AG09309 (cell line): ENCODE measurements at regions not wholly inside any gene's neighbourhood (a gene's known extent, or its start where the extent isn't known, plus 50 kb on each side); places are given as distances from the start of the nearest gene placed in this dataset.

Experiments
- DNase-seq: peaks from one replicate; pipeline ENCODE4 v3.0.0-alpha.2; 2010; ENCODE audit warnings: low read depth
- H3K4me3 ChIP-seq: 2 replicates; pipeline ENCODE4 v1.5.1; 2011; ENCODE audit warnings: mild to moderate bottlenecking, low read depth, low read length, moderate library complexity; ENCODE audit not compliant: control insufficient read depth
- CTCF ChIP-seq: IDR thresholded peaks from 2 replicates; pipeline ENCODE4 v1.5.1; 2011; ENCODE audit warnings: mild to moderate bottlenecking, low read depth, low read length, inconsistent platforms; ENCODE audit not compliant: insufficient read depth, control insufficient read depth; ENCODE audit errors: missing control alignments

GRCh38 chr21:14879458-14879857 lies 185.3 kb downstream of the NRIP1 start:
- TF ChIP-seq CTCF, result no peak
- DNase-seq, result no peak
- H3K4me3 ChIP-seq, result no peak overlapping the region

GRCh38 chr21:14878971-14879370 lies 185.8 kb downstream of the NRIP1 start:
- no peak for TF ChIP-seq CTCF
- H3K4me3 ChIP-seq, result no peak overlapping the region
- no peak for DNase-seq

- TF ChIP-seq CTCF, result no peak
- no peak overlapping the region for H3K4me3 ChIP-seq
- no peak for DNase-seq
These were observed 187.1 kb downstream of the NRIP1 start for GRCh38 chr21:14877581-14878228.

GRCh38 chr21:14876524-14876840 lies 188.3 kb downstream of the NRIP1 start:
- DNase-seq, result no peak
- TF ChIP-seq CTCF, result no peak
- no peak overlapping the region for H3K4me3 ChIP-seq

GRCh38 chr21:14875704-14876523 lies 188.9 kb downstream of the NRIP1 start:
- H3K4me3 ChIP-seq, result no peak overlapping the region
- DNase-seq, result no peak
- no peak for TF ChIP-seq CTCF

- no peak overlapping the region for H3K4me3 ChIP-seq
- no peak for DNase-seq
- no peak for TF ChIP-seq CTCF
These were observed 189.6 kb downstream of the NRIP1 start for GRCh38 chr21:14875186-14875585.

GRCh38 chr21:14874379-14874778 lies 190.4 kb downstream of the NRIP1 start:
- no peak for TF ChIP-seq CTCF
- no peak overlapping the region for H3K4me3 ChIP-seq
- DNase-seq, result no peak
